ENCODE measurements at regions not wholly inside any gene's neighbourhood (a gene's known extent, or its start where the extent isn't known, plus 50 kb on each side); places are given as distances from the start of the nearest gene placed in this dataset.
A peak's percentile ranks its signal among the peaks of the same experiment; 100 is the strongest.

- no peaks in the 10 kb centered on the region for H4K20me1 ChIP-seq (ENCODE audit: insufficient read depth, poor library complexity, severe bottlenecking)
- WGBS (ENCODE audit: low lambda C conversion rate, missing lambda C conversion rate) = 87% methylated on average over 18 of the region's 18 CpGs
- no peaks in the 10 kb centered on the region for H3K9me2 ChIP-seq (replicated peaks; ENCODE audit: insufficient read depth)
- H3K9me3 ChIP-seq (ENCODE audit: low read depth) = no peaks in the 10 kb centered on the region
- H2AFZ ChIP-seq = no peak overlapping the region
- no peak for DNase-seq (ENCODE audit: low spot score)
- H3K4me3 ChIP-seq = no peak overlapping the region
- no peaks in the 10 kb centered on the region for H3K4me1 ChIP-seq (ENCODE audit: insufficient read depth)
- TF ChIP-seq CTCF (IDR thresholded peaks at IDR 0.05; ENCODE audit: poor library complexity) = no peak
- no peak for TF ChIP-seq EZH2phosphoT487 (IDR thresholded peaks at IDR 0.05; ENCODE audit: low read depth, severe bottlenecking, unreplicated experiment)
- no peak for TF ChIP-seq EZH2 (IDR thresholded peaks at IDR 0.05; ENCODE audit: borderline replicate concordance)
- H3K36me3 ChIP-seq (replicated peaks; ENCODE audit: insufficient read depth, low read depth) = no peaks in the 10 kb centered on the region
- no peak overlapping the region for H3K27ac ChIP-seq
- H3K79me2 ChIP-seq = no peaks in the 10 kb centered on the region
- H3K4me2 ChIP-seq = no peak overlapping the region
- H3K27me3 ChIP-seq = peaks cover 21% of the 10 kb centered on the region
These were observed 265.5 kb downstream of the C16orf95 start for GRCh38 chr16:87051526-87052320.

- WGBS (ENCODE audit: low lambda C conversion rate, missing lambda C conversion rate) = 73% methylated on average over 6 of the region's 6 CpGs
- H3K79me2 ChIP-seq = no peaks in the 10 kb centered on the region
- H3K4me3 ChIP-seq = no peak overlapping the region
- no peak overlapping the region for H3K27ac ChIP-seq
- TF ChIP-seq CTCF (IDR thresholded peaks at IDR 0.05; ENCODE audit: poor library complexity) = no peak
- TF ChIP-seq EZH2phosphoT487 (IDR thresholded peaks at IDR 0.05; ENCODE audit: low read depth, severe bottlenecking, unreplicated experiment) = no peak
- TF ChIP-seq EZH2 (IDR thresholded peaks at IDR 0.05; ENCODE audit: borderline replicate concordance) = no peak
- H2AFZ ChIP-seq = no peak overlapping the region
- H3K9me2 ChIP-seq (replicated peaks; ENCODE audit: insufficient read depth) = no peaks in the 10 kb centered on the region
- H3K36me3 ChIP-seq (replicated peaks; ENCODE audit: insufficient read depth, low read depth) = no peaks in the 10 kb centered on the region
- DNase-seq (ENCODE audit: low spot score) = no peak
- H3K27me3 ChIP-seq = peaks cover 21% of the 10 kb centered on the region
- no peak overlapping the region for H3K4me2 ChIP-seq
- H3K4me1 ChIP-seq (ENCODE audit: insufficient read depth) = no peaks in the 10 kb centered on the region
- no peaks in the 10 kb centered on the region for H4K20me1 ChIP-seq (ENCODE audit: insufficient read depth, poor library complexity, severe bottlenecking)
- no peaks in the 10 kb centered on the region for H3K9me3 ChIP-seq (ENCODE audit: low read depth)
These were observed 264.7 kb downstream of the C16orf95 start for GRCh38 chr16:87052506-87052905.

- H3K27ac ChIP-seq = no peak overlapping the region
- DNase-seq (ENCODE audit: low spot score) = no peak
- no peaks in the 10 kb centered on the region for H3K79me2 ChIP-seq
- H3K27me3 ChIP-seq = peaks cover 18% of the 10 kb centered on the region
- H3K4me2 ChIP-seq = no peak overlapping the region
- no peaks in the 10 kb centered on the region for H3K36me3 ChIP-seq (replicated peaks; ENCODE audit: insufficient read depth, low read depth)
- WGBS (ENCODE audit: low lambda C conversion rate, missing lambda C conversion rate) = 40% methylated on average over 34 of the region's 39 CpGs
- H4K20me1 ChIP-seq (ENCODE audit: insufficient read depth, poor library complexity, severe bottlenecking) = no peaks in the 10 kb centered on the region
- TF ChIP-seq EZH2 (IDR thresholded peaks at IDR 0.05; ENCODE audit: borderline replicate concordance) (no peak), CTCF (IDR thresholded peaks at IDR 0.05; ENCODE audit: poor library complexity) (peak; percentile 20), EZH2phosphoT487 (IDR thresholded peaks at IDR 0.05; ENCODE audit: low read depth, severe bottlenecking, unreplicated experiment) (no peak)
- no peaks in the 10 kb centered on the region for H3K4me1 ChIP-seq (ENCODE audit: insufficient read depth)
- no peak overlapping the region for H2AFZ ChIP-seq
- no peaks in the 10 kb centered on the region for H3K9me2 ChIP-seq (replicated peaks; ENCODE audit: insufficient read depth)
- H3K4me3 ChIP-seq = no peak overlapping the region
- H3K9me3 ChIP-seq (ENCODE audit: low read depth) = no peaks in the 10 kb centered on the region
These were observed 263.9 kb downstream of the C16orf95 start for GRCh38 chr16:87053016-87053982.

Measured in hepatocyte (in vitro differentiated cells).